DMS 273 (cell line): ENCODE measurements at regions not wholly inside any gene's neighbourhood (a gene's known extent, or its start where the extent isn't known, plus 50 kb on each side); places are given as distances from the start of the nearest gene placed in this dataset.
A peak's percentile ranks its signal among the peaks of the same experiment; 100 is the strongest.
"Not testable (repeated sequence)": the region's sequence is repeated elsewhere in the genome, so short reads cannot be mapped to it uniquely, and the experiment has no call there.

ENCODE experiments used
- DNase-seq: peaks from one replicate; lab custom pipeline; 2025; ENCODE audit not compliant: unreplicated experiment; lab: John Stamatoyannopoulos, UW

DNA sequence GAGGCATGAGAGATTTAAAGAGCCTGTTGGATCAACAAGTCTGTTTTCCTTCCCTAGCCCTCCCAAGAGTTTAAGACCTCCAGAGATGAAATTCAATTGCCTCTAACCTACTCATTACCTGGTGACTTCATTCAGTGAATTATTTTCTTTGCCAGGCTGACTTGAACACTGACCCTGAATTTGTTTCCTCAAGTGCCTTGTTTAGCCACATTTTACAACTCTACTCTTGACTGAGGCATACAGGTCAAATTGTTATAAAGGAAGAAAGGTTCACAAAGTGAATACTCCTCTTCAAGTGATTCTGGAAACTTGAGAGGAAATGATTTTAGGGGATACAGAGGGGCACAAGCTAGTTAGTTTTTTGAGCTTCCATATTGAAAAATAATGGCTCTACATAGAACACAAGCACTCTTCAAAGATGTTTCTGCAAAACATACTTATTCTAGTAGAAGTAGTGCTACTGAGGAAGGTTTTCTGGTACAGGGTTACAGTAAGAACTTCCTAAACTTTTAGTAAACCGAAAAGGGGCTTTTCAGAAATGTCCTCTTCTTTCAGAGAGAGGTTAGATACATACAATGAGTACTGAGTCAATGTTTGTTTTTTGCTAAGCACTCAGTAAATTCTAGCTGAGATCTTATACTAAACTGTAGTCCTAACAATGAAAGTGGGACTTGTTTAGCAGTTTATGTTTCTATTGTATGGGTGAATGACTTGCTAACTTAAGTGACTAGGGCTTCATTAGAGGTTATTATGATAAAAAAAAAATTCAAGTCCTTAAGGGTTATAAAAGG is 137.4 kb upstream of the SATB1 start:
- DNase-seq = no peak

DNA sequence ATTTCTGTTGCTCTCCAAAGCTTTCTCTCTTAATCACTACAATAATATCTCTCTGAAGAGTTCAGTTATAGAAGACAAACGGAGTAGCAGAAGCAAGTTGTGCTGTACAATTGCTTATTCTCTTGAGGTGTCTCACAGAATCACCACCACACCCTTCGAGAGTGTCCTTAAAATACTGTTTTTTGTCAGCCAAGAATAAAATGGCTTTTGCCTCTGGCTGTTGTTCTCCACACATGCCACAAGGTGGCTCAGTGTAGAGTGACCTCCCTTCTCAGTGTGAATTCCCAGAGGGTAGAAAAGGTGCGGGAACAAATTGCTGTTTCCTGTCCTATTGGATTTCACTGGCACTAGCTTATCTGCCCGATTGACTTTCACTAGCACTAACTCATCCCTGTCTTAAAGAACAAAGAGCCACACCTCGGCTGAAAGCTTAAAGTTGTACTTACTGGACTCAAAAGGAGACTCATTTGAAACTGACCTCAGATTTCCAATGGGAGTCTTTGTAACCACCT is 134.2 kb upstream of the SATB1 start:
- peak; percentile 56 for DNase-seq

GRCh38 chr3:18558507-18558906 is 133.4 kb upstream of the SATB1 start:
- DNase-seq = no peak

DNA sequence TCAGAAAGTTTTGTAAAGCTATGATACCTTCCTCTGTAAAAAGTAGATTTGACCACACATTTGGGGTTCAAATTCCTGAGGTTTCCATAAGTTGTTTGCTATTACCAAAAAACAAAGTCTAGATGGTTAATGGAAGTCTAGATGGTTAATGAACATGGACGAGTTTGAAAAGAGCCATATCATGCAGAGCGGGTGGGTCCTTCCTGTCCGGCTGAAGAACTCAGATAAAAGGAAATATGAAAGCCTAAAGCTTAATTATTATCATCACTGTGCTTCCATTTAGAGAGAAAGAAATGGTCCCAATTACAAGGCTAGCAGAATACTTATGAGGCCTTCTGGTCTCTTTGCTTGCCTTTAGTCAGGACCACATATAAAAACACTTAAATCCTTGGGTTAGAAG is 132.1 kb upstream of the SATB1 start:
- no peak for DNase-seq

GRCh38 chr3:18556503-18557135 is 131.5 kb upstream of the SATB1 start:
- no peak for DNase-seq

GRCh38 chr3:18556001-18556408 is 130.9 kb upstream of the SATB1 start:
- DNase-seq = no peak

DNA sequence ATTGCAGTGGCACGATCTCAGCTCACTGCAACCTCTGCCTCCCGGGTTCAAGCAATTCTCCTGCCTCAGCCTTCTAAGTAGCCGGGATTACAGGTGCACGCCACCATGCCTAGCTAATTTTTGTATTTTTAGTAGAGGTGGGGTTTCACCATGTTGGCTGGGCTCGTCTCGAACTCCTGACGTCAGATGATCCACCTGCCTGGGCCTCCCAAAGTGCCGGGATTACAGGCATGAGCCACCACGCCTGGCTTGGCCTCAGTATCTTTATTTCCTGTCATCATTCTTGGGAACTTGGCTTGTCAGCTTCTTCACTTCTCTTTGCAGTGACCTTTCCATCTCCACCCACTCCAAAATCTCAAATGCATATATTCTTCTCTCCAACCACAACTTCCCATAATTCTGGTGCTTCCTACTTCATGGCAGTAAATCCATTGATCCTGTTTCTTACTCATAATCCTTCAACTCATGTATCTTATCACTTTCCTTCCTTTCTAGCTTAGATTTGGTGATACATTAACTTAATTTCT is 127.5 kb upstream of the SATB1 start:
- not testable (repeated sequence) for DNase-seq

- DNase-seq = no peak
Observed at GRCh38 chr3:18546632-18547031, 121.5 kb upstream of the SATB1 start.

GRCh38 chr3:18544146-18544545 is 119.0 kb upstream of the SATB1 start:
- peak; percentile 0 for DNase-seq

GRCh38 chr3:18538463-18539230 is 113.5 kb upstream of the SATB1 start:
- DNase-seq = no peak

GRCh38 chr3:18533039-18533438 is 107.9 kb upstream of the SATB1 start:
- no peak for DNase-seq

- no peak for DNase-seq
Observed at GRCh38 chr3:18531662-18532061, 106.5 kb upstream of the SATB1 start.

DNA sequence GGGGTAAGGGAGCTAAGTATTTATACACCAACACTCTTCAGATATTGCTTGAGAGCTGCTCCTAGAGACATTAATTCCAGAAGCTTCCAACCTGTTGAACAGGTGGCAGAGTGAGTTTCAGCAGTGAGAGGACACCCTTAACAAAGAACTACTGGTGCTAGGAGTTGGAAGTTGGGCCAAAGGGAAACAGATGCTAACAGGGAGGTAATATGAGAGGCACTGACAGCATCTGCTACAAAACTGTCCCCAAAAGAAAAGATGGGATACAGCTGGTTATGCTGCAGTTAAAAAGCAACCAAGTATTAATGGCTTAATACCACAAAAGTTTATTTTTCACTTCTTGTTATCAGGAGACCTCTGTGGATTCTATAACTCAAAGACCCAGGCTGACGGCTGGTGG is 104.5 kb upstream of the SATB1 start:
- DNase-seq = peak; percentile 45

- DNase-seq = no peak
Observed at GRCh38 chr3:18527691-18528090, 102.6 kb upstream of the SATB1 start.

DNA sequence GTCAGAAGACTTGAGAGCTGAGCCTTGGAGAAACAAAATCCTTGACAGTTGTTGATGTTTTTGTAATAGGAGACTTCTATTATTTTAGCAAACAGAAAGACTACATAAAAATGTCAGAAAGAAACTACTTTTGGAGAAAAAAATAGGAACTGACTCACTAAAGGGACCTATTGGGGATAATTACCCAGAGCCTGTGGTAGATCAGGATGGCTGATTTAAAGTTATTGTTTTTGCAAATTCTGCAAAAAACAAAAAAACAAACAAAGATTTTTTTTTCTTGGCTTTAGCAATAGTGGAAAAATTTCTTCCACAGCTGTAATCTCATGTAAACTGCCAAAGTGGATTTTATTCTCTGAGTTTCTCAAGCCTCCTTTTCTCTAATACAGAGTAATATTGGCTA is 101.5 kb upstream of the SATB1 start:
- no peak for DNase-seq

DNA sequence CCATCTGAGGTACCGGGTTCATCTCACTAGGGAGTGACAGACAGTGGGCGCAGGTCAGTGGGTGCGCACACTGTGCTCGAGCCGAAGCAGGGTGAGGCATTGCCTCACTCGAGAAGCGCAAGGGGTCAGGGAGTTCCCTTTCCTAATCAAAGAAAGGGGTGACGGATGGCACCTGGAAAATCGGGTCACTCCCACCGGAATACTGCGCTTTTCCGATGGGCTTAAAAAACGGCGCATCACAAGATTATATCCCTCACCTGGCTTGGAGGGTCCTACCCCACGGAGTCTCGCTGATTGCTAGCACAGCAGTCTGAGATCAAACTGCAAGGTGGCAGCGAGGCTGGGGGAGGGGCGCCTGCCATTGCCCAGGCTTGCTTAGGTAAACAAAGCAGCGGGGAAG is 91.0 kb upstream of the SATB1 start:
- DNase-seq = not testable (repeated sequence)

DNA sequence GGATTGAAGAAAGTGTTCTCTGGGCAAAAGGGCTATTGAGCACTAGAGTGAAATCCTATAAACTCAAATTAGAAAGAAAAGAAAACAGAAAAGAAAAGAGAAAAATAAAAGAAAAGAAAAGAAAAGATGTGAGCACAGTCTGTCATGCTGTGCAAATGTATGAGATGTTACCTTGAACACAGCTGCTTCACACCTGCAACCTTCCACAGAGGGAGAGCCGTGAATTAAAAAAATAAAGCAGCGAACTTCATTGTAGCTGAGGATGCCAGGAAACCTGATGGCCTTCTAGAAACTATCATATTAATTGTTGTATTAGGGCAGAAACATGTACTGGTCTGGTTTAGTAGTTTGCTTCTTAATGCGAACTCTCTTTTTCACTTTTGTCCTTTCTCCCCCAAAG is 88.0 kb upstream of the SATB1 start:
- no peak for DNase-seq

DNA sequence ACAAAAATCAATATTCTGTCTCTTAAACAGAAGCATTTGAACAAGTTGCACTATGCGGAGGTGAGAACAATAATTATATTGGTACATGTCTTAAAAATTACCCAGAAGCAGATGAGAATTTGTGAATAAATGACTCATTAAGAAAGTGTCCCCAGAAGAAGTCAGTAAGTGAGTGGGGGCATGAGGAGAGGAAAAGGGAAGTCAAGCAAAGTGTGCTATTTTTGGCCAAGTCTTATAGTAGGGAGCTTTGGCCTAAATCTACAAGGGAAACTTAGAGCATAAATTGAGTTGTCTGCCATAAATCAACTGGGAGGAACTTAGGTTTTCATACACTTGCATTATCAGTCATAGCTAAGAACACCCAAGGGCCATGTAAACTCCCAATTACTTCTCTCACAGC is 86.9 kb upstream of the SATB1 start:
- no peak for DNase-seq

DNA sequence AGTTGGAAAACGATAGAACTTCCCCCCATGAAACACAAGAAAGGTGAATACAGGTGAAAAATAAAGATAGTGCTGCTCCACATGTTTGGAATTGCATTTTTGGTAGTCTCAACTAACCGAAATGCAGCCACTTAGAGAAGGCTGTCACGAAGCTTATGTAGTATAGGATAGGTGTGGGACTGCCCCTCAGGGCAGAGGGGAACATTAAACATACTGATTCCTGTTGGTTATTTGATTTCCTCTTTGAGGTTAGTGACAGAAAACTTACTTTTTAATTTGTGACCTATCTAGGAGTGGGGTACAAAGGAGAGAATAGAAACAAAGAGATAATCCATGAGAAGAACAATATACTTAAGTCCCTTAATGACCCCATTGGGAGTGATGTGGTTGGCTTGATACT is 85.8 kb upstream of the SATB1 start:
- DNase-seq = no peak

DNA sequence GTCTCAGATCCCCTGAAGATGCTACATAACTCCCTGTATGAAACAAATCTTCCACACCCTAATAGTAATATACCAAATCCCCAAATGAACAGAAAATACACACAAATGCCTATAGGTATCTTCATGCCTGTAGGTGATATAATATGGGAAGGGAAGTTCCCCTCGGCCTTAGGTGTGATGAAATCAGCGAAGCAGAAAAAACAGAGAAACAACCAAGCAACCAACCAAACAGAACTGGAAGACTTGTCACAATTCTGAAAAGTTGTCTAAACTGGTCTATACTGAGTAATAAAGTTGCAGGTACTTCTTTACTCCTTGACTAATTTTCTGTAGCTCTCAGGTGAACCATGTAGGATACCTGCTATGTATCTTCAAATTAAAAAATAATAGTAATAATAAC is 82.2 kb upstream of the SATB1 start:
- no peak for DNase-seq

DNA sequence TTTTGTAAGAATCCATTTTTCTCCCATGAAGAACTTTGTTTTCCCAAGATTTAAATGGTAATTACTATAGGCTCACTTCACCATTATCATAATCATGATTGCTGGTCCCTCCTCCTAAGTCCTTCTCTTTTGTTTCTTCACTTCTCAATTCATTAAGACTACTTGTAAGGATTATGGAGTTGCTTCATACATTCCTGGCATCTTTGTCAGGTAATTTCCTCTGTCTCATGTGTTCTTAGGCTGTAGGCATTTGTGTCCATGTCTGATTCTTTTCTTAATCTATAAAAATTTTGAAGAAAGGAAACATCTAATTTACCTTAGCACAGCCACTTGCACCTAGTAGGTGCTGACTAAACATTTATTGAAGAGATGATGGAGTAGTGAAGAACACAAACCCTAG is 79.9 kb upstream of the SATB1 start:
- DNase-seq = no peak
